ENCODE measurements at regions not wholly inside any gene's neighbourhood (a gene's known extent, or its start where the extent isn't known, plus 50 kb on each side); places are given as distances from the start of the nearest gene placed in this dataset.

DNA sequence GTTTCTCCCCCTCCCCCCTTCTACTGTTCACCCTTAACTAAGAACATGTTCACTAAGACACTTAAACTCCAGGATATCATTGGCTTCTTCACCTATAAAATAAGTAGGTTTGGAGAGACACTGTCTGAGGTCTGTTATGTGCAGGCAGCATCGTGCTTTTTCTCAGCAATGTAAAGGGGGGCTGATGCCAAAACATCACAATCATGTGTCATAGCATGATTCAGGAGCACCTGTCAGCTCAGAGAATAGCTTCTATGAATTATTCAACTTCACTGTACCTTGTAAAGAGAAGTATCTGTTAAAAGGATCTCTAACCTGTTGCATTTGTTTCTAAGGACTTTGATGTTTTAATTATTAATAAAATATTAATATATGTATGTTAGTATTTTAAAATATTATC lies 211.4 kb upstream of the EPHA3 start:
- Histone ChIP-seq H4K5ac (ENCODE audit: low read depth, low read length) (no peak overlapping the region), H4K91ac (ENCODE audit: insufficient read depth, low read depth, low read length) (no peak overlapping the region), H2AK9ac (replicated peaks; ENCODE audit: low read depth, low read length, poor library complexity) (no peak overlapping the region), H3K9me1 (ENCODE audit: insufficient read depth, low read length) (no peaks in the 10 kb centered on the region), H2AK5ac (ENCODE audit: low read depth, low read length) (no peak overlapping the region), H4K20me1 (ENCODE audit: insufficient read depth, low read length) (no peaks in the 10 kb centered on the region), H2BK120ac (ENCODE audit: low read depth, low read length) (no peak overlapping the region), H3K4ac (ENCODE audit: low read depth, low read length) (no peak overlapping the region), H3K36me3 (ENCODE audit: control insufficient read depth, insufficient read depth, low read length) (no peaks in the 10 kb centered on the region), H4K8ac (ENCODE audit: low read depth in 2 of 2, low read length in 2 of 2) (no peak overlapping the region), H3K4me1 (ENCODE audit: control insufficient read depth, insufficient read depth, low read length) (no peaks in the 10 kb centered on the region), H2BK20ac (ENCODE audit: low read depth, low read length) (no peak overlapping the region), H3K79me1 (ENCODE audit: low read depth in 1 of 2, low read length in 2 of 2) (no peaks in the 10 kb centered on the region), H2AFZ (replicated peaks; ENCODE audit: low read length, poor library complexity) (no peak overlapping the region), H3K4me3 (ENCODE audit: insufficient read depth, low read depth, low read length) (no peak overlapping the region), H3K9me3 (ENCODE audit: control insufficient read depth, insufficient read depth, low read length) (no peaks in the 10 kb centered on the region), H3K18ac (ENCODE audit: low read depth, low read length) (no peak overlapping the region), H2BK15ac (ENCODE audit: low read depth, low read length) (no peak overlapping the region), H3K56ac (ENCODE audit: extremely low read depth, insufficient read depth, low read length) (no peak overlapping the region), H3K9ac (ENCODE audit: low read depth, low read length) (no peak overlapping the region), H3K27me3 (ENCODE audit: control insufficient read depth, insufficient read depth, low read length) (no peaks in the 10 kb centered on the region), H3K14ac (replicated peaks; ENCODE audit: low read depth, low read length) (no peak overlapping the region), H3K23ac (ENCODE audit: low read depth, low read length) (no peak overlapping the region), H3K27ac (ENCODE audit: insufficient read depth, low read length) (no peak overlapping the region), H2BK5ac (ENCODE audit: low read depth, low read length, poor library complexity, severe bottlenecking) (no peak overlapping the region), H3K4me2 (ENCODE audit: low read depth, low read length) (no peak overlapping the region)
- DNase-seq (no peak), ATAC-seq (ENCODE audit: low read depth) (no peak)
- BruUV-seq (replicated peaks): no TSS peak
- ChIA-PET POLR2A (ENCODE audit: unreplicated experiment) (no interaction called here), CTCF (no interaction called here)
- TF ChIP-seq MXI1 (IDR thresholded peaks at IDR 0.05; ENCODE audit: borderline replicate concordance, low read depth, low read length): no peak
- no peak for TF ChIP-seq RCOR1 (IDR thresholded peaks at IDR 0.05; ENCODE audit: insufficient replicate concordance, low read length)
- no peak for TF ChIP-seq RAD21 (IDR thresholded peaks at IDR 0.05; ENCODE audit: low read length)
- TF ChIP-seq MAZ (IDR thresholded peaks at IDR 0.05; ENCODE audit: borderline replicate concordance, low read depth, low read length): no peak
- TF ChIP-seq, protein P1, sequence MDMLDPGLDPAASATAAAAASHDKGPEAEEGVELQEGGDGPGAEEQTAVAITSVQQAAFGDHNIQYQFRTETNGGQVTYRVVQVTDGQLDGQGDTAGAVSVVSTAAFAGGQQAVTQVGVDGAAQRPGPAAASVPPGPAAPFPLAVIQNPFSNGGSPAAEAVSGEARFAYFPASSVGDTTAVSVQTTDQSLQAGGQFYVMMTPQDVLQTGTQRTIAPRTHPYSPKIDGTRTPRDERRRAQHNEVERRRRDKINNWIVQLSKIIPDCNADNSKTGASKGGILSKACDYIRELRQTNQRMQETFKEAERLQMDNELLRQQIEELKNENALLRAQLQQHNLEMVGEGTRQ (IDR thresholded peaks at IDR 0.05; ENCODE audit: low read depth, low read length): no peak
- no peak for TF ChIP-seq POLR2A (IDR thresholded peaks at IDR 0.05; ENCODE audit: low read depth, low read length)
- intact Hi-C loops (cut with micrococcal nuclease): no loop called here
- no CpG with 5 or more reads among the region's 1 CpG for WGBS, 2 experiments (ENCODE audit: extremely low coverage in 2 of 2, insufficient read length in 1 of 2)
- in situ Hi-C loops (cut with MboI; ENCODE audit: low sequenced_read_pairs): no loop called here
- dilution Hi-C loops (cut with HindIII; ENCODE audit: low sequenced_read_pairs, unreplicated experiment): no loop called here

Data from IMR-90 (cell line).